OCI-LY7 (cell line): ENCODE measurements at regions not wholly inside any gene's neighbourhood (a gene's known extent, or its start where the extent isn't known, plus 50 kb on each side); places are given as distances from the start of the nearest gene placed in this dataset.

Source experiments
- BruUV-seq: library from RNA; stranded (reverse); fragments of 400-500 nt; replicated peaks from 2 replicates; lab custom pipeline; 2021; lab: Mats Ljungman, UMichigan
- CTCF ChIA-PET: fragments of 300-600 bp; sonication (Branson Sonifier 250); formaldehyde crosslinking; loops from one replicate; lab custom pipeline; 2022; ENCODE audit warnings: antibody characterized with exemption; ENCODE audit not compliant: unreplicated experiment; lab: Charles Lee
- POLR2A ChIA-PET: fragments of 300-600 bp; sonication (Branson Sonifier 250); formaldehyde crosslinking; loops from one replicate; lab custom pipeline; 2022; ENCODE audit warnings: antibody characterized with exemption; lab: Charles Lee
- DNase-seq: peaks from one replicate; pipeline ENCODE4 v3.0.0-alpha.2; 2015; ENCODE audit warnings: low spot score
- H2AFZ ChIP-seq: fragments of 200-600 bp; sonication (generic), shearing (Covaris generic); 2 replicates; pipeline ENCODE4 v1.6.1; 2014; ENCODE audit warnings: mild to moderate bottlenecking, antibody characterized with exemption, low read length, moderate library complexity
- H3K27ac ChIP-seq: fragments of 200-600 bp; sonication (generic); 2 replicates; pipeline ENCODE4 v1.5.1; 2014; ENCODE audit warnings: mixed run types, low read depth, mild to moderate bottlenecking, moderate library complexity, low read length, inconsistent platforms; ENCODE audit not compliant: poor library complexity, severe bottlenecking
- H3K36me3 ChIP-seq: fragments of 200-600 bp; sonication (generic); 2 replicates; pipeline ENCODE4 v1.6.1; 2014; ENCODE audit warnings: mild to moderate bottlenecking, antibody characterized with exemption, low read length, moderate library complexity, mixed read lengths; ENCODE audit not compliant: insufficient read depth
- H3K4me1 ChIP-seq: fragments of 200-600 bp; sonication (generic); 2 replicates; pipeline ENCODE4 v1.5.1; 2014; ENCODE audit warnings: mild to moderate bottlenecking, low read length; ENCODE audit not compliant: insufficient read depth, poor library complexity, severe bottlenecking
- H3K4me2 ChIP-seq: fragments of 200-600 bp; sonication (generic); 2 replicates; pipeline ENCODE4 v1.6.1; 2014; ENCODE audit warnings: mild to moderate bottlenecking, low read length
- H3K4me3 ChIP-seq: fragments of 200-600 bp; sonication (generic); 2 replicates; pipeline ENCODE4 v1.5.1; 2014; ENCODE audit warnings: mild to moderate bottlenecking, low read depth, low read length; ENCODE audit not compliant: poor library complexity, severe bottlenecking
- H3K79me2 ChIP-seq: fragments of 200-600 bp; sonication (generic); 2 replicates; pipeline ENCODE4 v1.6.1; 2016; ENCODE audit warnings: low read depth, mild to moderate bottlenecking, low read length, moderate library complexity, mixed read lengths; ENCODE audit not compliant: insufficient read depth
- H3K9me2 ChIP-seq: fragments of 200-600 bp; sonication (generic); 2 replicates; pipeline ENCODE4 v1.6.1; 2016; ENCODE audit warnings: mild to moderate bottlenecking, low read length, mixed read lengths; ENCODE audit not compliant: insufficient read depth
- H3K9me3 ChIP-seq: fragments of 200-600 bp; sonication (generic); 2 replicates; pipeline ENCODE4 v1.6.1; 2014; ENCODE audit warnings: mild to moderate bottlenecking, mixed run types, low read length, mixed read lengths
- H4K20me1 ChIP-seq: fragments of 200-600 bp; sonication (generic); 2 replicates; pipeline ENCODE4 v1.6.1; 2014; ENCODE audit warnings: mild to moderate bottlenecking, antibody characterized with exemption, low read length, moderate library complexity, mixed read lengths; ENCODE audit not compliant: insufficient read depth
- CTCF ChIP-seq: fragments of 200-600 bp; sonication (generic); conservative IDR thresholded peaks from 2 replicates; pipeline ENCODE4 v1.5.1; 2014; ENCODE audit warnings: mild to moderate bottlenecking, antibody characterized with exemption, low read length, moderate library complexity, mixed read lengths
- EZH2phosphoT487 ChIP-seq: fragments of 200-600 bp; sonication (generic); IDR thresholded peaks from 2 replicates; pipeline ENCODE4 v1.6.1; 2018; ENCODE audit warnings: low read depth, borderline replicate concordance, mild to moderate bottlenecking, mixed run types, antibody characterized with exemption, low read length, moderate library complexity, mixed read lengths
- intact Hi-C: fragments of 100-400 bp; cut with micrococcal nuclease; formaldehyde crosslinking; loops from one replicate; pipeline ENCODE4 v1.10.0; 2022; ENCODE audit not compliant: unreplicated experiment

DNA sequence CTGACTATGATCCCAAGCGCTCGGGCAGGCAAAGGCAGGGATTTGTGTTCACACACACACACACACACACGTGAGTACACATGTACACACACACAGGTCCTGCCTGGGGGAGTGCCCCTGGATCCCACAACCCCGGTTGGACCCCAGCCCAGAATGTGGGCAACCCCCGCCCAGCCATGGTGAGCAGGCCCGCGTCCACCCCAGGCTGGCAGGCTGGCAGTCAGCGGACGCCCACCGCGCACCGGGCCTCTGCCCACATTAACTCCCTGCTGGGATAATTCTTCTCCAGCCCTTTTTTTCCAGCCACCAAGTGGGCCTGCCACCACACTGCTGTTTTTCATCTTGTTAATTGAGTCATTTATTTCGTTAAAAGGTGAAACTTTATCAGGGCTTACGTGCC, 256.2 kb downstream of the BCL11B start:
- Histone ChIP-seq H3K27ac (no peak overlapping the region), H3K36me3 (no peaks in the 10 kb centered on the region), H3K79me2 (no peaks in the 10 kb centered on the region), H3K4me2 (no peak overlapping the region), H3K9me3 (no peaks in the 10 kb centered on the region), H3K4me3 (no peak overlapping the region), H3K4me1 (no peaks in the 10 kb centered on the region), H3K9me2 (no peaks in the 10 kb centered on the region), H4K20me1 (no peaks in the 10 kb centered on the region), H2AFZ (no peak overlapping the region)
- no peak for TF ChIP-seq EZH2phosphoT487
- intact Hi-C loops: no loop called here
- BruUV-seq: no TSS peak
- ChIA-PET CTCF (no interaction called here), POLR2A (interaction anchor here (0.7 kb wide), 1 partner anchor 253 kb away, joined by 3 read pairs; no protein-coding TSS in a partner anchor)
- no peak for DNase-seq

- TF ChIP-seq EZH2phosphoT487 (no peak), CTCF (no peak)
- H3K4me3 ChIP-seq: no peak overlapping the region
- H3K4me1 ChIP-seq: peaks cover 5% of the 10 kb centered on the region
- CTCF ChIA-PET: no interaction called here
- H3K27ac ChIP-seq: no peak overlapping the region
- POLR2A ChIA-PET: interaction anchor here (0.6 kb wide), 1 partner anchor 892 kb away, joined by 3 read pairs; no protein-coding TSS in a partner anchor
- H4K20me1 ChIP-seq: no peaks in the 10 kb centered on the region
- no peak overlapping the region for H3K4me2 ChIP-seq
- H3K9me3 ChIP-seq: peaks cover 11% of the 10 kb centered on the region; the same call in 1 of the 2 replicates
- H2AFZ ChIP-seq: no peak overlapping the region
- no peaks in the 10 kb centered on the region for H3K79me2 ChIP-seq
- no peak for DNase-seq
- H3K9me2 ChIP-seq: no peaks in the 10 kb centered on the region
- BruUV-seq: no TSS peak
- H3K36me3 ChIP-seq: no peaks in the 10 kb centered on the region
- intact Hi-C loops: no loop called here
Observed at GRCh38 chr14:99023371-99023770, 248.6 kb downstream of the BCL11B start.

DNA sequence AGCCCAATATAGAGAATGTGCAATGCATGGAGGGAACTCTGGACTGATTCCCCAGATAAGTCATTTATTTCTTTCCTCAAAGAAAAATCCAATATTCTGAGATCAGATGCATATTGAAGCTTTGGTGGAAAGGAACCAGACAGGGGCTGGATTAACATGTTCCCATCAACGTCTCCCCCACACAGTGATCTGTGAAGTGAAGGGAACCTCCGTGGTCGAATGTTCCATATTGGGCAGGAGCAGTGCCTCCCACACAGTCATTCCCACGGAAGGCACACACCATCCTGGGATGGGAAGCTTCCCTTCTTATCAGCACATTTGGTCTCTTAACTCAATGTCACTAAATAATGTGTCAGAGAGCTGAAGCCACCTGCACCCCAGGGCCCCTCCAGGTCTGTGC, 247.1 kb downstream of the BCL11B start:
- Histone ChIP-seq H2AFZ (no peak overlapping the region), H3K4me2 (no peak overlapping the region), H3K79me2 (no peaks in the 10 kb centered on the region), H4K20me1 (no peaks in the 10 kb centered on the region), H3K4me3 (no peak overlapping the region), H3K9me3 (peaks cover 11% of the 10 kb centered on the region; the same call in 1 of the 2 replicates), H3K4me1 (peaks cover 5% of the 10 kb centered on the region), H3K27ac (no peak overlapping the region), H3K36me3 (no peaks in the 10 kb centered on the region), H3K9me2 (no peaks in the 10 kb centered on the region)
- no TSS peak for BruUV-seq
- ChIA-PET POLR2A (interaction anchor here (0.5 kb wide), 1 partner anchor 370 kb away, joined by 4 read pairs; no protein-coding TSS in a partner anchor), CTCF (no interaction called here)
- TF ChIP-seq CTCF (no peak), EZH2phosphoT487 (no peak)
- DNase-seq: no peak
- intact Hi-C loops: no loop called here
